B cell (primary cell): ENCODE measurements at regions not wholly inside any gene's neighbourhood (a gene's known extent, or its start where the extent isn't known, plus 50 kb on each side); places are given as distances from the start of the nearest gene placed in this dataset.
"Not testable (repeated sequence)": the region's sequence is repeated elsewhere in the genome, so short reads cannot be mapped to it uniquely, and the experiment has no call there.

ENCODE experiments used
- ATAC-seq: fragments of 200-7000 bp; cut with Tn5 transposase; one replicate; pipeline ENCODE4 v1.10.0; 2021; ENCODE audit warnings: low read depth, mild to moderate bottlenecking, moderate number of reproducible peaks, moderate library complexity
- CTCF ChIA-PET: fragments of 350-600 bp; sonication (Branson Sonifier 250); formaldehyde crosslinking; loops from one replicate; lab custom pipeline; 2021; ENCODE audit warnings: antibody characterized with exemption, inconsistent platforms; lab: Charles Lee
- POLR2A ChIA-PET: fragments of 350-600 bp; sonication (Branson Sonifier 250); formaldehyde crosslinking; loops from one replicate; lab custom pipeline; 2021; ENCODE audit warnings: antibody characterized with exemption; lab: Charles Lee
- DNase-seq: peaks from one replicate; pipeline ENCODE4 v3.0.0; 2013
- H2AFZ ChIP-seq: 2 replicates; pipeline ENCODE4 v1.6.1; 2012; ENCODE audit warnings: mild to moderate bottlenecking, low read depth, low read length; ENCODE audit not compliant: insufficient read depth, poor library complexity, severe bottlenecking
- H3K27ac ChIP-seq, 2 donors: 1 replicate in 1 of 2; 2 replicates in 1 of 2; pipeline ENCODE4 v1.5.1; 2012 to 2013; ENCODE audit warnings: low read length in 2 of 2, mild to moderate bottlenecking in 2 of 2, moderate library complexity in 1 of 2
- H3K27me3 ChIP-seq, 4 experiments: fragments of 200-600 bp in 1 of 4; sonication (generic) in 1 of 4; replicated peaks in 1 of 4; 1 replicate in 2 of 4; 2 replicates in 2 of 4; pipeline versions ENCODE4 v1.6.1 to v1.7.0; 2013 to 2016; ENCODE audit warnings: low read length in 3 of 4, mild to moderate bottlenecking in 2 of 4, mixed read lengths in 1 of 4, moderate library complexity in 1 of 4; ENCODE audit not compliant: insufficient read depth in 4 of 4, control insufficient read depth in 3 of 4; ENCODE audit errors: control extremely low read depth in 1 of 4
- H3K36me3 ChIP-seq, 2 experiments: replicated peaks in 1 of 2; 1 replicate in 1 of 2; 2 replicates in 1 of 2; pipeline versions ENCODE4 v1.6.1 to v1.7.1; 2013; ENCODE audit warnings: low read length in 1 of 2; ENCODE audit not compliant: insufficient read depth in 2 of 2, control insufficient read depth in 1 of 2; ENCODE audit errors: control extremely low read depth in 1 of 2, extremely low read depth in 1 of 2
- H3K4me1 ChIP-seq, 2 donors: fragments of 200-600 bp in 1 of 2; sonication (generic) in 1 of 2; 1 replicate in 1 of 2; 2 replicates in 1 of 2; pipeline versions ENCODE4 v1.5.1 to v1.6.1; 2013 to 2017; ENCODE audit warnings: low read length in 2 of 2; ENCODE audit not compliant: control insufficient read depth in 2 of 2, insufficient read depth in 2 of 2
- H3K4me2 ChIP-seq: replicated peaks from 2 replicates; pipeline ENCODE3; 2012; ENCODE audit warnings: mild to moderate bottlenecking, low read depth, low read length; ENCODE audit not compliant: poor library complexity, severe bottlenecking
- H3K4me3 ChIP-seq, 5 experiments: fragments of 200-600 bp in 1 of 5; sonication (generic) in 1 of 5; 1 replicate in 3 of 5; 2 replicates in 2 of 5; pipeline versions ENCODE4 v1.5.1 to v1.7.0; 2011 to 2016; ENCODE audit warnings: low read length in 4 of 5, mild to moderate bottlenecking in 4 of 5, low read depth in 2 of 5, control low read depth in 1 of 5, moderate library complexity in 1 of 5; ENCODE audit not compliant: insufficient read depth in 1 of 5; ENCODE audit errors: control extremely low read depth in 1 of 5, extremely low read depth in 1 of 5
- H3K79me2 ChIP-seq: fragments of 200-600 bp; sonication (generic); one replicate; pipeline ENCODE4 v1.6.0; 2016; ENCODE audit warnings: low read length; ENCODE audit not compliant: control insufficient read depth, insufficient read depth
- H3K9ac ChIP-seq: fragments of 200-600 bp; sonication (generic); 2 replicates; pipeline ENCODE4 v1.6.1; 2017; ENCODE audit warnings: mild to moderate bottlenecking, low read length, moderate library complexity
- H3K9me3 ChIP-seq, 3 donors: one replicate each; pipeline versions ENCODE4 v1.6.1 to v1.7.1; 2013; ENCODE audit warnings: low read length in 2 of 3; ENCODE audit not compliant: control insufficient read depth in 2 of 3, insufficient read depth in 1 of 3; ENCODE audit errors: control extremely low read depth in 1 of 3
- H4K20me1 ChIP-seq: 2 replicates; pipeline ENCODE4 v1.6.0; 2012; ENCODE audit warnings: mild to moderate bottlenecking, low read length; ENCODE audit not compliant: insufficient read depth, control insufficient read depth, poor library complexity, severe bottlenecking
- H3K27ac Mint-ChIP-seq: one replicate; pipeline ENCODE4 v1.8.0; 2021; ENCODE audit warnings: mixed read lengths
- H3K27me3 Mint-ChIP-seq: one replicate; pipeline ENCODE4 v1.8.0; 2021; ENCODE audit warnings: mixed read lengths
- H3K4me1 Mint-ChIP-seq: one replicate; pipeline ENCODE4 v1.8.0; 2021; ENCODE audit warnings: mixed read lengths
- H3K4me3 Mint-ChIP-seq: one replicate; pipeline ENCODE4 v1.8.0; 2021; ENCODE audit warnings: mixed read lengths
- H3K9me3 Mint-ChIP-seq: one replicate; pipeline ENCODE4 v1.8.0; 2022; ENCODE audit warnings: mixed read lengths; ENCODE audit not compliant: insufficient read depth
- EZH2 ChIP-seq: IDR thresholded peaks from 2 replicates; pipeline ENCODE4 v1.6.1; 2012; ENCODE audit warnings: borderline replicate concordance, low read depth, mild to moderate bottlenecking, moderate library complexity, low read length; ENCODE audit not compliant: insufficient read depth, poor library complexity, severe bottlenecking
- whole genome bisulfite sequencing: methylation state at CpG from one replicate; pipeline ENCODE4 v1.1.5; 2013; ENCODE audit warnings: missing lambda C conversion rate; ENCODE audit not compliant: insufficient coverage; 5-methylcytosine and 5-hydroxymethylcytosine counted together
- intact Hi-C: fragments of 100-400 bp; cut with micrococcal nuclease; formaldehyde crosslinking; loops from one replicate; pipeline ENCODE4 v1.10.0; 2022
- TF ChIP-seq, protein P1 (sequence below): fragments of 200-600 bp; IDR thresholded peaks from one replicate; pipeline ENCODE4 v1.8.0; 2022; ENCODE audit warnings: antibody characterized with exemption, mild to moderate bottlenecking

DNA sequence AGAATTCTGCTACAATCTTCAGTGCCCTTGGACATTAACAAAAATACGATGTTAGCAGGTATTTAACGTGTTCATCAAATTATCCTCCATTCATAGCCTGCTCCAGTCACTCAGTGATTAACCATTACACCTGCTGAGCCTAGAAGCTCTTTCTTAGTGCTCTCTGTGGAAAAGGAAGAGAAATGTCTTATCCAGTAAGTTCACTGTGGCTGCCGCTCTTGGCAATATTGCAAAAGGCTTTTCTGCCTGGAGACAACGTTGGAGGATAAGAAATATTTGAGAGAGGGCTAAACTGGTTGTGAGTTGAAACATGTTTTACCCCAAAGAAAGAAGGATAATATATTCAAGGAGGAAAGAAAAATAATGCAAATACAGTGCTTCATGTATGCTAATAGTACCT is 217.4 kb upstream of the HSF2 start:
- POLR2A ChIA-PET: no interaction called here

DNA sequence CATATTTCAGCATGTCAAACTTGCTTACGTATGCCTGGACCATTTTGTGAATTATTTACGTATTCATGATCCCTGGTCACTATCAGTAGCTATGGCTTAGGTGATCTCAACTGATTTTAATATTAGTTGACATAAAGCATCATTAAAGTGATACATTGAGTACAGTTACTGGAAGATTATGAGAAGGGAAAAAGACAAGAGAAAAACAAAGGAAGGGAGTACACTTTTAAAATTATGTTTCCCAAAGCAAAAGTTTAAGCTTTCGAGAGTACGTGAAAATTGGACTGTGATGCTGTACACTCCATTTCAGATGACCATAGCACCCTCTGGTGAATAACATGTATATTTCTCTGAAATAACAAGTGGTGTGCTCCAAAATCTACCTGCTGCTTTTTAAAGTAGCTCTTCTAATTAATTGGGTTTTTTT is 215.0 kb upstream of the HSF2 start:
- no peaks in the 10 kb centered on the region for H3K4me1 Mint-ChIP-seq
- Histone ChIP-seq H3K27ac (no peak overlapping the region), H3K9ac (no peak overlapping the region), H4K20me1 (no peaks in the 10 kb centered on the region), H3K79me2 (no peaks in the 10 kb centered on the region), H3K4me1 (no peaks in the 10 kb centered on the region), H3K27me3 (no peaks in the 10 kb centered on the region), H3K9me3 (no peaks in the 10 kb centered on the region), H3K4me3 (no peak overlapping the region), H2AFZ (no peak overlapping the region), H3K36me3 (no peaks in the 10 kb centered on the region), H3K4me2 (no peak overlapping the region)
- H3K27me3 Mint-ChIP-seq: no peaks in the 10 kb centered on the region
- intact Hi-C loops: no loop called here
- ChIA-PET CTCF (no interaction called here), POLR2A (no interaction called here)
- TF ChIP-seq, protein P1, sequence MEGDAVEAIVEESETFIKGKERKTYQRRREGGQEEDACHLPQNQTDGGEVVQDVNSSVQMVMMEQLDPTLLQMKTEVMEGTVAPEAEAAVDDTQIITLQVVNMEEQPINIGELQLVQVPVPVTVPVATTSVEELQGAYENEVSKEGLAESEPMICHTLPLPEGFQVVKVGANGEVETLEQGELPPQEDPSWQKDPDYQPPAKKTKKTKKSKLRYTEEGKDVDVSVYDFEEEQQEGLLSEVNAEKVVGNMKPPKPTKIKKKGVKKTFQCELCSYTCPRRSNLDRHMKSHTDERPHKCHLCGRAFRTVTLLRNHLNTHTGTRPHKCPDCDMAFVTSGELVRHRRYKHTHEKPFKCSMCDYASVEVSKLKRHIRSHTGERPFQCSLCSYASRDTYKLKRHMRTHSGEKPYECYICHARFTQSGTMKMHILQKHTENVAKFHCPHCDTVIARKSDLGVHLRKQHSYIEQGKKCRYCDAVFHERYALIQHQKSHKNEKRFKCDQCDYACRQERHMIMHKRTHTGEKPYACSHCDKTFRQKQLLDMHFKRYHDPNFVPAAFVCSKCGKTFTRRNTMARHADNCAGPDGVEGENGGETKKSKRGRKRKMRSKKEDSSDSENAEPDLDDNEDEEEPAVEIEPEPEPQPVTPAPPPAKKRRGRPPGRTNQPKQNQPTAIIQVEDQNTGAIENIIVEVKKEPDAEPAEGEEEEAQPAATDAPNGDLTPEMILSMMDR: no peak
- TF ChIP-seq EZH2: no peak
- no peak overlapping the region for H3K4me3 Mint-ChIP-seq
- 75% methylated on average over 1 of the region's 4 CpGs for whole genome bisulfite sequencing
- DNase-seq (no peak), ATAC-seq (no peak)
- H3K27ac Mint-ChIP-seq: no peak overlapping the region
- H3K9me3 Mint-ChIP-seq: no peaks in the 10 kb centered on the region

More for the DNA sequence above, 217.4 kb upstream of the HSF2 start:
- H3K79me2 ChIP-seq: no peaks in the 10 kb centered on the region
- Mint-ChIP-seq H3K27me3 (no peaks in the 10 kb centered on the region), H3K4me3 (no peak overlapping the region), H3K9me3 (no peaks in the 10 kb centered on the region), H3K4me1 (no peaks in the 10 kb centered on the region), H3K27ac (no peak overlapping the region)
- no peak for DNase-seq
- WGBS: 100% methylated on average over 1 of the region's 4 CpGs
- H3K4me2 ChIP-seq: no peak overlapping the region
- ATAC-seq: no peak
- H3K4me3 ChIP-seq: no peak overlapping the region
- no peak overlapping the region for H3K27ac ChIP-seq
- H3K4me1 ChIP-seq: no peaks in the 10 kb centered on the region
- intact Hi-C loops: no loop called here
- TF ChIP-seq, protein P1: no peak
- no peak for TF ChIP-seq EZH2
- no peaks in the 10 kb centered on the region for H3K27me3 ChIP-seq
- H3K9me3 ChIP-seq: no peaks in the 10 kb centered on the region
- no peak overlapping the region for H3K9ac ChIP-seq
- no peaks in the 10 kb centered on the region for H4K20me1 ChIP-seq
- no peaks in the 10 kb centered on the region for H3K36me3 ChIP-seq
- H2AFZ ChIP-seq: no peak overlapping the region
- CTCF ChIA-PET: no interaction called here

DNA sequence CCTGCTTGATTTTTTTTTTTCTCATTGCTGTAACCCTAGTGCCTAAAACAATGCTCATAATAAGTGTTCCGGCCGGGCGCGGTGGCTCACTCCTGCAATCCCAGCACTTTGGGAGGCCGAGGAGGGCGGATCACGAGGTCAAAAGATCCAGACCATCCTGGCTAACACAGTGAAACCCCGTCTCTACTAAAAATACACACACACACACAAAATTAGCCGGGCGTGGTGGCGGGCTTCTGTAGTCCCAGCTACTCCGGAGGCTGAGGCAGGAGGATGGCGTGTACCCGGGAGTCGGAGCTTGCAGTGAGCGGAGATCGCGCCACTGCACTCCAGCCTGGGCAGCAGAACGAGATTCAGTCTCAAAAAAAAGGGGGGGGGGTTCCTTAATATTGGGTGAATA is 214.0 kb upstream of the HSF2 start:
- H3K4me3 ChIP-seq, H3K4me1 ChIP-seq, H3K9me3 ChIP-seq, H4K20me1 ChIP-seq, DNase-seq, H3K4me3 Mint-ChIP-seq, H3K27ac Mint-ChIP-seq, ATAC-seq, H3K9me3 Mint-ChIP-seq, H3K9ac ChIP-seq, H3K27ac ChIP-seq, intact Hi-C loops, H3K27me3 Mint-ChIP-seq, H2AFZ ChIP-seq, H3K36me3 ChIP-seq, H3K4me2 ChIP-seq, CTCF ChIA-PET, H3K27me3 ChIP-seq, H3K4me1 Mint-ChIP-seq, POLR2A ChIA-PET, H3K79me2 ChIP-seq: not testable (repeated sequence)
- WGBS: 88% methylated on average over 18 of the region's 19 CpGs
